ENCODE measurements at regions not wholly inside any gene's neighbourhood (a gene's known extent, or its start where the extent isn't known, plus 50 kb on each side); places are given as distances from the start of the nearest gene placed in this dataset.

GRCh38 chr2:195533771-195534642, 123.0 kb upstream of the SLC39A10 start:
- Histone ChIP-seq H3K27ac (ENCODE audit: low read depth, low read length) (peak overlapping the region; percentile 96), H3K27me3 (ENCODE audit: insufficient read depth, low read length) (no peaks in the 10 kb centered on the region), H3K9me3 (ENCODE audit: insufficient read depth, low read depth, low read length) (no peaks in the 10 kb centered on the region), H3K79me2 (ENCODE audit: insufficient read depth, low read length) (no peaks in the 10 kb centered on the region), H3K36me3 (ENCODE audit: insufficient read depth, low read length) (no peaks in the 10 kb centered on the region), H3K4me2 (ENCODE audit: low read length) (peak overlapping the region; percentile 79), H3K9ac (ENCODE audit: low read length) (peak overlapping the region; percentile 74), H2AFZ (ENCODE audit: low read depth, low read length) (peak overlapping the region; percentile 1), H3K4me3 (ENCODE audit: insufficient read depth, low read depth, low read length) (peak overlapping the region; percentile 30), H4K20me1 (ENCODE audit: insufficient read depth, low read length) (no peaks in the 10 kb centered on the region), H3K4me1 (ENCODE audit: insufficient read depth, low read length) (peaks cover 33% of the 10 kb centered on the region)
- Mint-ChIP-seq H3K27ac (ENCODE audit: unreplicated experiment) (peak overlapping the region; percentile 97), H3K4me1 (ENCODE audit: low read depth, unreplicated experiment) (peaks cover 42% of the 10 kb centered on the region), H3K9me3 (ENCODE audit: unreplicated experiment) (peaks cover 2% of the 10 kb centered on the region), H3K36me3 (ENCODE audit: low read depth, unreplicated experiment) (no peaks in the 10 kb centered on the region), H3K27me3 (ENCODE audit: low read depth, unreplicated experiment) (peaks cover 2% of the 10 kb centered on the region), H3K4me3 (ENCODE audit: unreplicated experiment) (peak overlapping the region; percentile 24)
- DNase-seq (ENCODE audit: low read depth) (peak; percentile 95), FAIRE-seq (peak; percentile 89)
- TF ChIP-seq, protein P1, sequence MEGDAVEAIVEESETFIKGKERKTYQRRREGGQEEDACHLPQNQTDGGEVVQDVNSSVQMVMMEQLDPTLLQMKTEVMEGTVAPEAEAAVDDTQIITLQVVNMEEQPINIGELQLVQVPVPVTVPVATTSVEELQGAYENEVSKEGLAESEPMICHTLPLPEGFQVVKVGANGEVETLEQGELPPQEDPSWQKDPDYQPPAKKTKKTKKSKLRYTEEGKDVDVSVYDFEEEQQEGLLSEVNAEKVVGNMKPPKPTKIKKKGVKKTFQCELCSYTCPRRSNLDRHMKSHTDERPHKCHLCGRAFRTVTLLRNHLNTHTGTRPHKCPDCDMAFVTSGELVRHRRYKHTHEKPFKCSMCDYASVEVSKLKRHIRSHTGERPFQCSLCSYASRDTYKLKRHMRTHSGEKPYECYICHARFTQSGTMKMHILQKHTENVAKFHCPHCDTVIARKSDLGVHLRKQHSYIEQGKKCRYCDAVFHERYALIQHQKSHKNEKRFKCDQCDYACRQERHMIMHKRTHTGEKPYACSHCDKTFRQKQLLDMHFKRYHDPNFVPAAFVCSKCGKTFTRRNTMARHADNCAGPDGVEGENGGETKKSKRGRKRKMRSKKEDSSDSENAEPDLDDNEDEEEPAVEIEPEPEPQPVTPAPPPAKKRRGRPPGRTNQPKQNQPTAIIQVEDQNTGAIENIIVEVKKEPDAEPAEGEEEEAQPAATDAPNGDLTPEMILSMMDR (IDR thresholded peaks at IDR 0.05; ENCODE audit: insufficient read depth, low read depth, low read length) = peak; percentile 33
- no peak for TF ChIP-seq EZH2 (IDR thresholded peaks at IDR 0.05; ENCODE audit: insufficient read depth, low read length)

GRCh38 chr2:195532628-195533271, 124.3 kb upstream of the SLC39A10 start:
- DNase-seq (ENCODE audit: low read depth) (peak; percentile 62), FAIRE-seq (no peak)
- Mint-ChIP-seq H3K36me3 (ENCODE audit: low read depth, unreplicated experiment) (no peaks in the 10 kb centered on the region), H3K4me1 (ENCODE audit: low read depth, unreplicated experiment) (peaks cover 42% of the 10 kb centered on the region), H3K4me3 (ENCODE audit: unreplicated experiment) (no peak overlapping the region), H3K27me3 (ENCODE audit: low read depth, unreplicated experiment) (no peaks in the 10 kb centered on the region), H3K27ac (ENCODE audit: unreplicated experiment) (peak overlapping the region; percentile 87), H3K9me3 (ENCODE audit: unreplicated experiment) (peaks cover 2% of the 10 kb centered on the region)
- H3K9ac ChIP-seq (ENCODE audit: low read length) = peak overlapping the region; percentile 74
- H3K27ac ChIP-seq (ENCODE audit: low read depth, low read length) = peak overlapping the region; percentile 96
- no peaks in the 10 kb centered on the region for H3K9me3 ChIP-seq (ENCODE audit: insufficient read depth, low read depth, low read length)
- no peaks in the 10 kb centered on the region for H4K20me1 ChIP-seq (ENCODE audit: insufficient read depth, low read length)
- peak overlapping the region; percentile 22 for H2AFZ ChIP-seq (ENCODE audit: low read depth, low read length)
- no peaks in the 10 kb centered on the region for H3K27me3 ChIP-seq (ENCODE audit: insufficient read depth, low read length)
- H3K79me2 ChIP-seq (ENCODE audit: insufficient read depth, low read length) = no peaks in the 10 kb centered on the region
- peak overlapping the region; percentile 46 for H3K4me3 ChIP-seq (ENCODE audit: insufficient read depth, low read depth, low read length)
- peak overlapping the region; percentile 79 for H3K4me2 ChIP-seq (ENCODE audit: low read length)
- TF ChIP-seq EZH2 (IDR thresholded peaks at IDR 0.05; ENCODE audit: insufficient read depth, low read length) = no peak
- TF ChIP-seq, protein P1 (IDR thresholded peaks at IDR 0.05; ENCODE audit: insufficient read depth, low read depth, low read length) = no peak
- H3K36me3 ChIP-seq (ENCODE audit: insufficient read depth, low read length) = no peaks in the 10 kb centered on the region
- peaks cover 33% of the 10 kb centered on the region for H3K4me1 ChIP-seq (ENCODE audit: insufficient read depth, low read length)
